Panc1 (cell line): ENCODE measurements at regions not wholly inside any gene's neighbourhood (a gene's known extent, or its start where the extent isn't known, plus 50 kb on each side); places are given as distances from the start of the nearest gene placed in this dataset.

Experiments
- POLR2AphosphoS5 ChIP-seq: IDR thresholded peaks from 2 replicates; pipeline ENCODE4 v1.6.1; 2012; ENCODE audit warnings: mild to moderate bottlenecking, low read depth, low read length, moderate library complexity
- REST ChIP-seq, 2 experiments: IDR thresholded peaks; 2 replicates each; pipeline ENCODE4 v1.6.1; 2011 to 2012; ENCODE audit warnings: low read depth in 2 of 2, control low read depth in 1 of 2, low read length in 1 of 2, mild to moderate bottlenecking in 1 of 2, moderate library complexity in 1 of 2; ENCODE audit not compliant: insufficient read depth in 1 of 2
- SIN3A ChIP-seq: IDR thresholded peaks from 2 replicates; pipeline ENCODE4 v1.6.1; 2012; ENCODE audit warnings: low read depth, mild to moderate bottlenecking, low read length, moderate library complexity, borderline replicate concordance; ENCODE audit not compliant: insufficient read depth
- TCF7L2 ChIP-seq: IDR thresholded peaks from 2 replicates; pipeline ENCODE4 v1.6.1; 2011; ENCODE audit warnings: mild to moderate bottlenecking, low read depth, low read length, inconsistent platforms
- TF ChIP-seq, protein P1 (sequence below): fragments of 450-650 bp; IDR thresholded peaks from 2 replicates; pipeline ENCODE4 v1.5.1; 2017; ENCODE audit warnings: mild to moderate bottlenecking

DNA sequence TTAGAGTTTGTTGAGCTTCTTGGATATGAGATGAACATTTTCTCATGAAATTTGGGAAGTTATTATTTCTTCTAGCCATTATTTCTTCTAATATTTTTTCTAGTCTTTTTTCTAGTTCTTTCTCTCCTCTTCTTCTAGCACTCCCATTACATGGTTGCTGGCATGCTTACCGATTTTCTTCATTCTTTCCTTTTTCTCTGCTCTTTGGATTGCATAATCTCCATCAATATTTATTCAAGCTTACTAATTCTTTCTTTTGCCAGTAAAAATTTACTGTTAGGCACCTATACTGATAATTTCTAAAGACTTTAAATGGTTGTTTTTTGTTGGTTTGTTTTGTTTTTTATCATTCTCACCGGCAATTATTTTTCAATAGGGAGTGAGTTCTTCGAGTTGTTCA lies 114.8 kb upstream of the RASEF start:
- TF ChIP-seq, protein P1, sequence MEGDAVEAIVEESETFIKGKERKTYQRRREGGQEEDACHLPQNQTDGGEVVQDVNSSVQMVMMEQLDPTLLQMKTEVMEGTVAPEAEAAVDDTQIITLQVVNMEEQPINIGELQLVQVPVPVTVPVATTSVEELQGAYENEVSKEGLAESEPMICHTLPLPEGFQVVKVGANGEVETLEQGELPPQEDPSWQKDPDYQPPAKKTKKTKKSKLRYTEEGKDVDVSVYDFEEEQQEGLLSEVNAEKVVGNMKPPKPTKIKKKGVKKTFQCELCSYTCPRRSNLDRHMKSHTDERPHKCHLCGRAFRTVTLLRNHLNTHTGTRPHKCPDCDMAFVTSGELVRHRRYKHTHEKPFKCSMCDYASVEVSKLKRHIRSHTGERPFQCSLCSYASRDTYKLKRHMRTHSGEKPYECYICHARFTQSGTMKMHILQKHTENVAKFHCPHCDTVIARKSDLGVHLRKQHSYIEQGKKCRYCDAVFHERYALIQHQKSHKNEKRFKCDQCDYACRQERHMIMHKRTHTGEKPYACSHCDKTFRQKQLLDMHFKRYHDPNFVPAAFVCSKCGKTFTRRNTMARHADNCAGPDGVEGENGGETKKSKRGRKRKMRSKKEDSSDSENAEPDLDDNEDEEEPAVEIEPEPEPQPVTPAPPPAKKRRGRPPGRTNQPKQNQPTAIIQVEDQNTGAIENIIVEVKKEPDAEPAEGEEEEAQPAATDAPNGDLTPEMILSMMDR = no peak
- TF ChIP-seq POLR2AphosphoS5 = no peak
- TF ChIP-seq REST (IDR thresholded peaks at IDR 0.05; ENCODE audit: insufficient read depth in 1 of 2, low read depth in 2 of 2, low read length in 1 of 2) = no peak
- no peak for TF ChIP-seq SIN3A
- TF ChIP-seq TCF7L2 = no peak
